Activated CD8-positive, alpha-beta T cell treated with anti-CD3 and anti-CD28 coated beads for 36 hours (primary cell): ENCODE measurements at regions not wholly inside any gene's neighbourhood (a gene's known extent, or its start where the extent isn't known, plus 50 kb on each side); places are given as distances from the start of the nearest gene placed in this dataset.
"Not testable (repeated sequence)": the region's sequence is repeated elsewhere in the genome, so short reads cannot be mapped to it uniquely, and the experiment has no call there.

ENCODE experiments used
- ATAC-seq: fragments of 200-7000 bp; cut with Tn5 transposase; one replicate; pipeline ENCODE4 v1.10.0; 2021; ENCODE audit warnings: mild to moderate bottlenecking, moderate library complexity
- CTCF ChIA-PET: fragments of 350-600 bp; sonication (Branson Sonifier 250); formaldehyde crosslinking; loops from one replicate; lab custom pipeline; 2021; ENCODE audit warnings: antibody characterized with exemption; lab: Charles Lee
- POLR2A ChIA-PET: fragments of 350-600 bp; sonication (Branson Sonifier 250); formaldehyde crosslinking; loops from one replicate; lab custom pipeline; 2021; ENCODE audit warnings: antibody characterized with exemption; lab: Charles Lee
- DNase-seq: peaks from one replicate; pipeline ENCODE4 v3.0.0-alpha.2; 2020
- H3K27ac Mint-ChIP-seq: one replicate; pipeline ENCODE4 v1.8.0; 2021; ENCODE audit warnings: mild to moderate bottlenecking, mixed read lengths
- H3K27me3 Mint-ChIP-seq: one replicate; pipeline ENCODE4 v1.8.0; 2021; ENCODE audit warnings: mixed read lengths
- H3K36me3 Mint-ChIP-seq: one replicate; pipeline ENCODE4 v1.8.0; 2021; ENCODE audit warnings: low read depth, mixed read lengths
- H3K4me1 Mint-ChIP-seq: one replicate; pipeline ENCODE4 v1.8.0; 2021; ENCODE audit warnings: low read depth, mixed read lengths
- H3K4me3 Mint-ChIP-seq: one replicate; pipeline ENCODE4 v1.8.0; 2021; ENCODE audit warnings: mild to moderate bottlenecking, moderate library complexity, mixed read lengths
- H3K9me3 Mint-ChIP-seq: one replicate; pipeline ENCODE4 v1.8.0; 2021; ENCODE audit warnings: mixed read lengths
- CTCF ChIP-seq: fragments of 200-600 bp; IDR thresholded peaks from one replicate; pipeline ENCODE4 v1.8.0; 2022; ENCODE audit warnings: antibody characterized with exemption, mild to moderate bottlenecking
- intact Hi-C: fragments of 100-400 bp; cut with micrococcal nuclease; formaldehyde crosslinking; loops from one replicate; pipeline ENCODE4 v1.10.0; 2022

DNA sequence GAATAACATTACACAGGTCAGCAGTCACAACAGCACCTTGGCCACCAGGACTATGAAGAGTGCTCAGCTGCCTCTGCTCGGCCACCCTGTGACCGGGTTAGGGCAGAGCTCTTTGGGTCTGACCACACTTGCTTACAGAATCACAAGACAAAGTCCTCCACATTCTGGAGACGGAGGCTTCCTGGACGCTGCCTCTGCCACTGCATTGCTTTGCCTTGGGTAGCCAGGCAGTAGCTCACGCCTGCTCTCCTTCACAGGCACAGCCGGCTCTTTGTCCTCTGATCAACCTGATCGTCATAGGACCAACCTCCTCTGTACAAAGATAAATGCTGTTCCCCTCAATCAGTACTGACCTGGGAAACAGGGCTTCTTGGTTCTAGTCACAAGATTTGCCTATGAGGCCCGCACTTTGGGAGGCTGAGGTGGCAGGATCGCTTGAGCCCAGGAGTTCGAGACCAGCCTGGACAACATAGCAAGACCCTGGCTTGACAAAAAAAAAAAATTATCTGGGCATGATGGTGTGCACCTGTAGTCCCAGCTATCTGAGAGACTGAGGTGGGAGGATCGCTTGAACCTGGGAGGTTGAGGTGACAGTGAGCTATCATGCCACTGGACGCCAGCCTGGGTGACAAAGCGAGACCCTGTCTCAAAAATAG, 128.4 kb upstream of the IER5L start:
- intact Hi-C loops: no loop called here
- no peak for TF ChIP-seq CTCF
- Mint-ChIP-seq H3K36me3 (no peaks in the 10 kb centered on the region), H3K4me3 (no peak overlapping the region), H3K4me1 (peaks cover 11% of the 10 kb centered on the region), H3K27me3 (no peaks in the 10 kb centered on the region), H3K27ac (no peak overlapping the region), H3K9me3 (no peaks in the 10 kb centered on the region)
- CTCF ChIA-PET: interaction anchor here (1.8 kb wide), 1 partner anchor 132 kb away, joined by 7 read pairs; no protein-coding TSS in a partner anchor
- POLR2A ChIA-PET: interaction anchor here (1.0 kb wide), 1 partner anchor 23 kb away, joined by 3 read pairs; no protein-coding TSS in a partner anchor
- ATAC-seq (no peak), DNase-seq (no peak)

DNA sequence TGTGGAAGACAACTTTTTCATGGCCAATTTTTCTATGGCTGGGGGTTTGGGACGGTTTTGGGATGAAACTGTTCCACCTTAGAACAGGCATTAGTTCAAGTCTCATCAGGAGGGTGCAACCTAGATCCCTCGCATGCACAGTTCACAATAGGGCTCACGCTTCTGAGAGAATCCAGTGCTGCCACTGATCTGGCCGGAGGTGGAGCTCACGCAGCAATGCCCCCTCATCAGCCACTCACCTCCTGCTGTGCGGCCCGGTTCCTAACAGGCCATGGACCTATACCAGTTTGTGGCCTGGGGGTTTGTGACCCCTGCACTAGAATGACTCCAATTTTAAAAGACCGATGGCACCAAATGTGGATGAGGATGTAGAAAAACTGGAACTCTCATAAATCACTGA, 127.2 kb upstream of the IER5L start:
- Mint-ChIP-seq H3K27me3 (peaks cover 2% of the 10 kb centered on the region), H3K4me3 (no peak overlapping the region), H3K36me3 (no peaks in the 10 kb centered on the region), H3K4me1 (peaks cover 11% of the 10 kb centered on the region), H3K9me3 (no peaks in the 10 kb centered on the region), H3K27ac (no peak overlapping the region)
- ATAC-seq (no peak), DNase-seq (no peak)
- ChIA-PET CTCF (no interaction called here), POLR2A (no interaction called here)
- intact Hi-C loops: no loop called here
- no peak for TF ChIP-seq CTCF

GRCh38 chr9:129301941-129302340, 123.9 kb upstream of the IER5L start:
- intact Hi-C loops: no loop called here

GRCh38 chr9:129296195-129296594, 118.1 kb upstream of the IER5L start:
- intact Hi-C loops, H3K9me3 Mint-ChIP-seq, DNase-seq, H3K4me3 Mint-ChIP-seq, H3K27ac Mint-ChIP-seq, H3K4me1 Mint-ChIP-seq, H3K27me3 Mint-ChIP-seq, CTCF ChIA-PET, H3K36me3 Mint-ChIP-seq, POLR2A ChIA-PET, ATAC-seq: not testable (repeated sequence)

More at GRCh38 chr9:129301941-129302340, 123.9 kb upstream of the IER5L start:
- ATAC-seq (no peak), DNase-seq (no peak)
- TF ChIP-seq CTCF: no peak
- no peaks in the 10 kb centered on the region for H3K36me3 Mint-ChIP-seq
- ChIA-PET POLR2A (no interaction called here), CTCF (no interaction called here)
- H3K27me3 Mint-ChIP-seq: peaks cover 2% of the 10 kb centered on the region
- H3K9me3 Mint-ChIP-seq: no peaks in the 10 kb centered on the region
- H3K27ac Mint-ChIP-seq: no peak overlapping the region
- H3K4me1 Mint-ChIP-seq: peaks cover 1% of the 10 kb centered on the region
- H3K4me3 Mint-ChIP-seq: no peak overlapping the region

DNA sequence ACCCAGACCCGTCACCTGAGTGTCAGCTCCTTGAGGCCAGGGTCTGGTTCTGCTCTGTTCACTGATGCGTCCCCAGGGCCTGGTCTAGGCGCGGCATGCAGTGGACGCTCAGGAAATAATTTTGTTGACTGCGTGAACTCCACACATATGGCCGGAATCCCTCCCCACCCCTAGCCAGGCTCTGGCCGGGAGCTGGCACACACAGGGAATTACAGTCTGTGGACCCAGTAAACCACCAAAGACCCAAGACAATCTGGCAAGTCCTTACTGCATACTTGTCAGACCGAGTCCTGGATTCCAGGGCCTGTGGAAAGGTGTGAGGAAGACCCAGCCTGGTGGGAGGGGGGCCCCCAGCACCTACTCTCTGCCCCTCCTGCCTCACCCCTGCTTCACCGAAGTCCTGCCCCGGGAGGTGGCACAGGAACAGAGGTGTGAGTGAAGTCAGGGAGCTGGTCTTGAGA, 113.0 kb upstream of the IER5L start:
- Mint-ChIP-seq H3K9me3 (peaks cover 8% of the 10 kb centered on the region), H3K27ac (no peak overlapping the region), H3K27me3 (no peaks in the 10 kb centered on the region), H3K4me3 (no peak overlapping the region), H3K36me3 (no peaks in the 10 kb centered on the region), H3K4me1 (peaks cover 3% of the 10 kb centered on the region)
- no peak for ATAC-seq
- DNase-seq: no peak
- CTCF ChIA-PET: interaction anchor here (0.9 to 1.3 kb wide), 2 partner anchors 9 to 152 kb away, joined by 3 to 4 read pairs; no protein-coding TSS in a partner anchor
- no peak for TF ChIP-seq CTCF
- POLR2A ChIA-PET: no interaction called here
- intact Hi-C loops: no loop called here
